ENCODE measurements at regions not wholly inside any gene's neighbourhood (a gene's known extent, or its start where the extent isn't known, plus 50 kb on each side); places are given as distances from the start of the nearest gene placed in this dataset.

- no peak for TF ChIP-seq CTCF (IDR thresholded peaks at IDR 0.05)
- TF ChIP-seq POLR2A (IDR thresholded peaks at IDR 0.05) = no peak
Measured at GRCh38 chr1:55309786-55310504, 94.8 kb upstream of the USP24 start.
